ENCODE measurements at regions not wholly inside any gene's neighbourhood (a gene's known extent, or its start where the extent isn't known, plus 50 kb on each side); places are given as distances from the start of the nearest gene placed in this dataset.

- TF ChIP-seq CTCF (conservative IDR thresholded peaks at IDR 0.05; ENCODE audit: low read length), result no peak
- H3K4me3 ChIP-seq (ENCODE audit: low read length), result no peak overlapping the region
- DNase-seq (ENCODE audit: low read depth), result no peak
Measured at GRCh38 chr5:175388531-175388930, 55.5 kb downstream of the DRD1 start.

- no peak for TF ChIP-seq CTCF (conservative IDR thresholded peaks at IDR 0.05; ENCODE audit: low read length)
- no peak for DNase-seq (ENCODE audit: low read depth)
- no peak overlapping the region for H3K4me3 ChIP-seq (ENCODE audit: low read length)
Measured at GRCh38 chr5:175387144-175387543, 56.8 kb downstream of the DRD1 start.

- TF ChIP-seq CTCF (conservative IDR thresholded peaks at IDR 0.05; ENCODE audit: low read length), result no peak
- no peak for DNase-seq (ENCODE audit: low read depth)
Measured at GRCh38 chr5:175386526-175386925, 57.5 kb downstream of the DRD1 start.

GRCh38 chr5:175385691-175386362 is 58.2 kb downstream of the DRD1 start:
- peak; percentile 3 for DNase-seq (ENCODE audit: low read depth)
- no peak for TF ChIP-seq CTCF (conservative IDR thresholded peaks at IDR 0.05; ENCODE audit: low read length)
- no peak overlapping the region for H3K4me3 ChIP-seq (ENCODE audit: low read length)

More at GRCh38 chr5:175386526-175386925, 57.5 kb downstream of the DRD1 start:
- no peak overlapping the region for H3K4me3 ChIP-seq (ENCODE audit: low read length)

- TF ChIP-seq CTCF (conservative IDR thresholded peaks at IDR 0.05; ENCODE audit: low read length), result no peak
- no peak for DNase-seq (ENCODE audit: low read depth)
- no peak overlapping the region for H3K4me3 ChIP-seq (ENCODE audit: low read length)
Measured at GRCh38 chr5:175384724-175385552, 59.0 kb downstream of the DRD1 start.

- DNase-seq (ENCODE audit: low read depth), result no peak
- no peak for TF ChIP-seq CTCF (conservative IDR thresholded peaks at IDR 0.05; ENCODE audit: low read length)
- H3K4me3 ChIP-seq (ENCODE audit: low read length), result no peak overlapping the region
Measured at GRCh38 chr5:175383350-175383749, 60.6 kb downstream of the DRD1 start.

- H3K4me3 ChIP-seq (ENCODE audit: low read length), result no peak overlapping the region
- no peak for DNase-seq (ENCODE audit: low read depth)
- TF ChIP-seq CTCF (conservative IDR thresholded peaks at IDR 0.05; ENCODE audit: low read length), result no peak
Measured at GRCh38 chr5:175382171-175382570, 61.8 kb downstream of the DRD1 start.
